DOHH2 (cell line): ENCODE measurements at regions not wholly inside any gene's neighbourhood (a gene's known extent, or its start where the extent isn't known, plus 50 kb on each side); places are given as distances from the start of the nearest gene placed in this dataset.

ENCODE experiments used
- H3F3A ChIP-seq: fragments of 200-600 bp; sonication (generic), shearing (Covaris generic); 2 replicates; pipeline ENCODE4 v1.6.0; 2016; ENCODE audit warnings: antibody characterized with exemption, mild to moderate bottlenecking; ENCODE audit not compliant: control insufficient read depth, insufficient read depth
- H3K27ac ChIP-seq: fragments of 200-600 bp; sonication (generic); 2 replicates; pipeline ENCODE4 v1.5.1; 2014; ENCODE audit warnings: low read depth, mild to moderate bottlenecking, low read length, moderate library complexity
- H3K27me3 ChIP-seq: fragments of 200-600 bp; sonication (generic); 2 replicates; pipeline ENCODE4 v1.6.1; 2014; ENCODE audit warnings: mild to moderate bottlenecking, low read length, mixed read lengths; ENCODE audit not compliant: control insufficient read depth
- H3K36me3 ChIP-seq: fragments of 200-600 bp; sonication (generic); 2 replicates; pipeline ENCODE4 v1.6.1; 2014; ENCODE audit warnings: mild to moderate bottlenecking, low read length, moderate library complexity, mixed read lengths; ENCODE audit not compliant: control insufficient read depth
- H3K4me1 ChIP-seq: fragments of 200-600 bp; sonication (generic); 2 replicates; pipeline ENCODE4 v1.6.1; 2014; ENCODE audit warnings: mild to moderate bottlenecking, low read length, mixed read lengths; ENCODE audit not compliant: control insufficient read depth
- H3K4me2 ChIP-seq: fragments of 200-600 bp; sonication (generic); 2 replicates; pipeline ENCODE4 v1.6.0; 2014; ENCODE audit warnings: mild to moderate bottlenecking, low read length, moderate library complexity
- H3K4me3 ChIP-seq: fragments of 200-600 bp; sonication (generic); 2 replicates; pipeline ENCODE4 v1.5.1; 2014; ENCODE audit warnings: mild to moderate bottlenecking, low read length, mixed read lengths
- H3K79me2 ChIP-seq: fragments of 200-600 bp; sonication (generic); 2 replicates; pipeline ENCODE4 v1.6.1; 2014; ENCODE audit warnings: mild to moderate bottlenecking, low read length, mixed read lengths; ENCODE audit not compliant: control insufficient read depth
- H3K9me2 ChIP-seq: fragments of 200-600 bp; sonication (generic); replicated peaks from 2 replicates; pipeline ENCODE4 v1.6.1; 2014; ENCODE audit warnings: mild to moderate bottlenecking, low read length, mixed read lengths; ENCODE audit not compliant: control insufficient read depth
- H3K9me3 ChIP-seq: fragments of 200-600 bp; sonication (generic); 2 replicates; pipeline ENCODE4 v1.6.1; 2014; ENCODE audit warnings: antibody characterized with exemption, low read length, mixed read lengths; ENCODE audit not compliant: control insufficient read depth, insufficient read depth
- H4K20me1 ChIP-seq: fragments of 200-600 bp; sonication (generic); 2 replicates; pipeline ENCODE4 v1.6.0; 2014; ENCODE audit warnings: low read depth, mild to moderate bottlenecking, antibody characterized with exemption, low read length, moderate library complexity; ENCODE audit not compliant: control insufficient read depth, insufficient read depth
- EZH2phosphoT487 ChIP-seq: fragments of 200-600 bp; sonication (generic); IDR thresholded peaks from 2 replicates; pipeline ENCODE4 v1.6.1; 2017; ENCODE audit warnings: borderline replicate concordance, mild to moderate bottlenecking, antibody characterized with exemption, low read length, moderate library complexity, mixed read lengths
- TF ChIP-seq, protein P1 (sequence below): fragments of 200-600 bp; sonication (generic); IDR thresholded peaks from one replicate; pipeline ENCODE4 v1.5.1; 2014; ENCODE audit warnings: antibody characterized with exemption, mild to moderate bottlenecking, low read depth, low read length; ENCODE audit not compliant: poor library complexity, severe bottlenecking

DNA sequence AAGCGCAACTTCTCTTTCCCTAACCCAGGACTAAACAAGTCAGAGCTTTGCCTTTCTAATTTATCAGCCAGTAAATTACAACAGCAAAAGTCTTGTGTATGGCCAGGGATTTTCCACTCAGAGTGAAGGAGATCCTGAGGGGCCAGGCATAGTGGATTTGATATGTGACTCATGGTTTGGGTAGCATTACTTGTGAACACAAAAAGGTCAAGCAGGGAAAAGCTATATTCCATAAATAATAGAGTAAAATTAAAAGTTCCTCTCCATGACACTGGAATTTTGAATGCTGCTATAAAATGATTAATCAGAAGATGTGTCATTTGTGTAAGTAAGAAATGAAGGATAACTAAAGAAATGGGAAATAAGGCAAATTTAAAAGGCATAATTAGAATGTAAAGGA is 284.8 kb downstream of the HLX start:
- no peaks in the 10 kb centered on the region for H3K79me2 ChIP-seq
- TF ChIP-seq EZH2phosphoT487, result no peak
- TF ChIP-seq, protein P1, sequence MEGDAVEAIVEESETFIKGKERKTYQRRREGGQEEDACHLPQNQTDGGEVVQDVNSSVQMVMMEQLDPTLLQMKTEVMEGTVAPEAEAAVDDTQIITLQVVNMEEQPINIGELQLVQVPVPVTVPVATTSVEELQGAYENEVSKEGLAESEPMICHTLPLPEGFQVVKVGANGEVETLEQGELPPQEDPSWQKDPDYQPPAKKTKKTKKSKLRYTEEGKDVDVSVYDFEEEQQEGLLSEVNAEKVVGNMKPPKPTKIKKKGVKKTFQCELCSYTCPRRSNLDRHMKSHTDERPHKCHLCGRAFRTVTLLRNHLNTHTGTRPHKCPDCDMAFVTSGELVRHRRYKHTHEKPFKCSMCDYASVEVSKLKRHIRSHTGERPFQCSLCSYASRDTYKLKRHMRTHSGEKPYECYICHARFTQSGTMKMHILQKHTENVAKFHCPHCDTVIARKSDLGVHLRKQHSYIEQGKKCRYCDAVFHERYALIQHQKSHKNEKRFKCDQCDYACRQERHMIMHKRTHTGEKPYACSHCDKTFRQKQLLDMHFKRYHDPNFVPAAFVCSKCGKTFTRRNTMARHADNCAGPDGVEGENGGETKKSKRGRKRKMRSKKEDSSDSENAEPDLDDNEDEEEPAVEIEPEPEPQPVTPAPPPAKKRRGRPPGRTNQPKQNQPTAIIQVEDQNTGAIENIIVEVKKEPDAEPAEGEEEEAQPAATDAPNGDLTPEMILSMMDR, result no peak
- peaks cover 2% of the 10 kb centered on the region; the same call in 1 of the 2 replicates for H3K36me3 ChIP-seq
- no peaks in the 10 kb centered on the region for H3K9me3 ChIP-seq
- H3K27me3 ChIP-seq, result no peaks in the 10 kb centered on the region
- peak overlapping the region; percentile 36 for H3K4me2 ChIP-seq
- H3K4me3 ChIP-seq, result no peak overlapping the region; the same call in 1 of the 2 replicates
- no peak overlapping the region for H3K27ac ChIP-seq
- peaks cover 90% of the 10 kb centered on the region for H3K4me1 ChIP-seq
- H3F3A ChIP-seq, result peaks cover 23% of the 10 kb centered on the region
- no peaks in the 10 kb centered on the region for H3K9me2 ChIP-seq
- no peaks in the 10 kb centered on the region for H4K20me1 ChIP-seq

DNA sequence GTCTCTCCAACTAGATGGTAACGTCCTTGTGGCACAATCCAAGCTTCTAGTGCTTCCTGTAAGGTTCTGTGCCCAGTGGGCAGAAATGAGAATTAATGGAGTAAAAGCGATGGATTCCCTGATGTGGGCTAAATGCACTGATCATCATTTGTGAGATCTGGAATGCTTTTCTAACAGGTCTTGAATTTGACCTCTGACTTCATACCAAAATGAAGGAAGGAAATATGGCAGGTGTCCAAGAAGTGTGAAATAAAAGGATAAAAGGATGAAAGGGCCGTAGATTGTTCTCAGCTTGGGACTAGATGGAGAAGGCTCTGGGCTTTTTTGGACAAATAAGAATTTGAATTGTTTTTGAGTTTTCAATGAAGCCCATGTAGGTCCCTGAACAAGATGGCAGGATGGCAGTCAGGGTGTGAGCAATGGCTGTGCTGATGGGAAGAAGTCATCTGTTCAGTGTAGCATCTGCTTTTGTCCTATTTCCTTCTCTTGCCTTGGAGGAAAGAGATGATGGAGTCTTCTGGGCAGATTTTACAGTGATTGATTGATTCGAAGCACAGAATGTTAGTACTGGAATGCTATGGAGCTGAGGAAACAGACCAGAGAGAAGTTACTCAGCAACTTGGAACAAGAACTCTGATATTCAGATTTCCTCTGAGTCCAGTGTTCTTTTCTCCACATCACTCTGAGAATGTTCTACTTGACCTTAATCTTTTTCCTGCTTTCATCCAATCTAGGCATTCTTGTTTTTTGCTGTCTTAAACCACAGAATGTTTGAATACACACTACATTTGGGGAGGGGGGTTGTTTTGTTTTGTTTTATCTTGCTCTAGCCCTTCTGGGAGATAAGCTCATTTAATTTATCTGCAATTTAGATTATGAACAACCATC is 286.0 kb downstream of the HLX start:
- H3K27ac ChIP-seq, result peak overlapping the region; percentile 97; the same call in 1 of the 2 replicates
- H3K79me2 ChIP-seq, result no peaks in the 10 kb centered on the region

DNA sequence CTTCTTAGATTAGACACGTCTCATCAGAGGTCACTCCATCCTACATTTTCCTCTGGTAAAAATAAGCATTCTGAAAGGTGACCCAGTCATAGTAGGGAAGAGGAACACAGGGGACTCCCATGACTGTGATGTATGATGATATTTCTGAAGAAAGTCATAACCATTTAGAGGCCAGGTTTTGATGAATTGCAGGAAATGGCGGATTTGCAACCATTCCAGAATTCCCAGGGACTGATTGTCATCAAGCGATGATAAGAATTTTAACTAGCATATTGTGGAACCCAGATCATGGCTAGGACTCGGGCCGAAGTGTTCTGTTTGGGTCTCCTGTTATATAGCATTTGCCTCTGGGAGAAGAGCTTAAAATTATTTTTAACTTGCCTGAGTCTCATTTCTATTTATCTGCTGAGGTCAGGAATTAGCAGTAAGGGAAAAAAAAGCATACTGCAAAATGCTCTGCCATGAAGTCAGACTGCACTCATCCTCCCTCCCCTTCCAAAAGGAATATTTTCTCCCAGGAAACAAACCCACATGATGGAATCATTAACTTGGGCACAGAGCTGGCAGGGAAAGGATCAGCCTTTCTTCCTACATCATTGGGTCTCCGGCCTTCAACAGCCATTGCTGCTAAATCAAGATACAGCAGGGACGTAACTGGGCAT is 286.7 kb downstream of the HLX start:
- Histone ChIP-seq H3K4me2 (peak overlapping the region; percentile 91), H3K9me2 (no peaks in the 10 kb centered on the region), H4K20me1 (no peaks in the 10 kb centered on the region), H3K27ac (peak overlapping the region; percentile 97), H3K4me1 (peaks cover 92% of the 10 kb centered on the region), H3F3A (peaks cover 23% of the 10 kb centered on the region), H3K27me3 (no peaks in the 10 kb centered on the region), H3K4me3 (peak overlapping the region; percentile 68), H3K36me3 (peaks cover 2% of the 10 kb centered on the region; the same call in 1 of the 2 replicates), H3K79me2 (no peaks in the 10 kb centered on the region), H3K9me3 (peaks cover 4% of the 10 kb centered on the region; the same call in 1 of the 2 replicates)
- no peak for TF ChIP-seq EZH2phosphoT487
- TF ChIP-seq, protein P1, result no peak

More for the DNA sequence above, 286.0 kb downstream of the HLX start:
- Histone ChIP-seq H3K4me2 (peak overlapping the region; percentile 91), H3K4me1 (peaks cover 93% of the 10 kb centered on the region), H3F3A (peaks cover 23% of the 10 kb centered on the region), H3K9me3 (no peaks in the 10 kb centered on the region), H3K27me3 (no peaks in the 10 kb centered on the region), H4K20me1 (no peaks in the 10 kb centered on the region), H3K36me3 (peaks cover 2% of the 10 kb centered on the region; the same call in 1 of the 2 replicates), H3K4me3 (peak overlapping the region; percentile 13; the same call in 1 of the 2 replicates), H3K9me2 (no peaks in the 10 kb centered on the region)
- TF ChIP-seq, protein P1, result no peak
- TF ChIP-seq EZH2phosphoT487, result no peak
